ENCODE measurements at regions not wholly inside any gene's neighbourhood (a gene's known extent, or its start where the extent isn't known, plus 50 kb on each side); places are given as distances from the start of the nearest gene placed in this dataset.

- Mint-ChIP-seq H3K36me3 (ENCODE audit: low read depth) (peaks cover 9% of the 10 kb centered on the region), H3K27ac (no peak overlapping the region), H3K27me3 (ENCODE audit: insufficient read depth) (peaks cover 15% of the 10 kb centered on the region), H3K9me3 (peaks cover 19% of the 10 kb centered on the region), H3K4me3 (no peak overlapping the region), H3K4me1 (ENCODE audit: low read depth) (no peaks in the 10 kb centered on the region)
- TF ChIP-seq CTCF (IDR thresholded peaks at IDR 0.05) = no peak
- no peak for DNase-seq
These were observed 62.0 kb upstream of the SEPTIN5 start for GRCh38 chr22:19652316-19652715.

GRCh38 chr22:19654338-19654987 lies 59.8 kb upstream of the SEPTIN5 start:
- TF ChIP-seq CTCF (IDR thresholded peaks at IDR 0.05) = no peak
- H3K27me3 Mint-ChIP-seq (ENCODE audit: insufficient read depth) = peaks cover 15% of the 10 kb centered on the region
- no peak overlapping the region for H3K4me3 Mint-ChIP-seq
- no peaks in the 10 kb centered on the region for H3K36me3 Mint-ChIP-seq (ENCODE audit: low read depth)
- H3K27ac Mint-ChIP-seq = no peak overlapping the region
- no peak for DNase-seq
- no peaks in the 10 kb centered on the region for H3K4me1 Mint-ChIP-seq (ENCODE audit: low read depth)
- peaks cover 3% of the 10 kb centered on the region for H3K9me3 Mint-ChIP-seq

- no peaks in the 10 kb centered on the region for H3K36me3 Mint-ChIP-seq (ENCODE audit: low read depth)
- DNase-seq = no peak
- TF ChIP-seq CTCF (IDR thresholded peaks at IDR 0.05) = no peak
- H3K27ac Mint-ChIP-seq = no peak overlapping the region
- H3K4me1 Mint-ChIP-seq (ENCODE audit: low read depth) = no peaks in the 10 kb centered on the region
- H3K27me3 Mint-ChIP-seq (ENCODE audit: insufficient read depth) = peaks cover 15% of the 10 kb centered on the region
- H3K4me3 Mint-ChIP-seq = no peak overlapping the region
- H3K9me3 Mint-ChIP-seq = no peaks in the 10 kb centered on the region
These were observed 58.9 kb upstream of the SEPTIN5 start for GRCh38 chr22:19655399-19655798.

GRCh38 chr22:19656541-19657251 lies 57.6 kb upstream of the SEPTIN5 start:
- Mint-ChIP-seq H3K9me3 (no peaks in the 10 kb centered on the region), H3K4me1 (ENCODE audit: low read depth) (no peaks in the 10 kb centered on the region), H3K4me3 (no peak overlapping the region), H3K27me3 (ENCODE audit: insufficient read depth) (peaks cover 13% of the 10 kb centered on the region), H3K27ac (no peak overlapping the region), H3K36me3 (ENCODE audit: low read depth) (no peaks in the 10 kb centered on the region)
- DNase-seq = no peak
- no peak for TF ChIP-seq CTCF (IDR thresholded peaks at IDR 0.05)

- Mint-ChIP-seq H3K36me3 (ENCODE audit: low read depth) (no peaks in the 10 kb centered on the region), H3K27ac (no peak overlapping the region), H3K4me3 (no peak overlapping the region), H3K4me1 (ENCODE audit: low read depth) (no peaks in the 10 kb centered on the region), H3K27me3 (ENCODE audit: insufficient read depth) (peaks cover 10% of the 10 kb centered on the region), H3K9me3 (no peaks in the 10 kb centered on the region)
- DNase-seq = no peak
- TF ChIP-seq CTCF (IDR thresholded peaks at IDR 0.05) = no peak
These were observed 56.8 kb upstream of the SEPTIN5 start for GRCh38 chr22:19657252-19658056.
